ENCODE measurements at regions not wholly inside any gene's neighbourhood (a gene's known extent, or its start where the extent isn't known, plus 50 kb on each side); places are given as distances from the start of the nearest gene placed in this dataset.

- Histone ChIP-seq H4K5ac (ENCODE audit: insufficient read length, low read depth, low read length) (no peak overlapping the region), H3K23me2 (ENCODE audit: low read depth, low read length) (no peaks in the 10 kb centered on the region), H3K4ac (replicated peaks; ENCODE audit: insufficient read length, low read depth, low read length) (no peak overlapping the region), H3K14ac (ENCODE audit: insufficient read length) (no peak overlapping the region), H2AK5ac (ENCODE audit: low read depth, low read length) (no peak overlapping the region), H2BK20ac (ENCODE audit: low read length) (no peak overlapping the region), H3K18ac (ENCODE audit: extremely low read depth, low read length) (no peak overlapping the region), H3K4me1 (replicated peaks in 1 of 4; ENCODE audit: control insufficient read depth in 3 of 4, insufficient read depth in 4 of 4, low read length in 3 of 4) (no peaks in the 10 kb centered on the region), H4K91ac (replicated peaks; ENCODE audit: insufficient read length, low read length) (no peak overlapping the region), H2BK120ac (replicated peaks; ENCODE audit: low read depth, low read length) (no peak overlapping the region), H3K79me1 (ENCODE audit: low read depth, low read length) (no peaks in the 10 kb centered on the region), H3K9ac (replicated peaks in 1 of 4; ENCODE audit: extremely low read depth in 1 of 4, low read depth in 3 of 4, low read length in 3 of 4) (no peak overlapping the region), H3K36me3 (ENCODE audit: control insufficient read depth in 2 of 4, insufficient read depth in 4 of 4, low read length in 3 of 4) (no peaks in the 10 kb centered on the region), H3K23ac (ENCODE audit: insufficient read length) (no peak overlapping the region), H4K20me1 (replicated peaks in 1 of 2; ENCODE audit: control insufficient read depth in 1 of 2, insufficient read depth in 2 of 2, low read length in 2 of 2) (no peaks in the 10 kb centered on the region), H3K9me3 (ENCODE audit: insufficient read depth in 2 of 2, low read depth in 1 of 2, low read length in 1 of 2) (no peaks in the 10 kb centered on the region), H3K79me2 (ENCODE audit: control insufficient read depth in 1 of 2, insufficient read depth in 2 of 2, low read length in 2 of 2) (no peaks in the 10 kb centered on the region), H2BK5ac (ENCODE audit: low read depth, low read length) (no peak overlapping the region), H4K8ac (ENCODE audit: extremely low read depth, insufficient read depth, low read length) (no peak overlapping the region), H3K4me3 (ENCODE audit: extremely low read depth in 1 of 4, insufficient read depth in 2 of 4, low read depth in 3 of 4, low read length in 4 of 4) (no peak overlapping the region), H3K27ac (ENCODE audit: low read depth, low read length) (no peak overlapping the region), H3K56ac (replicated peaks; ENCODE audit: insufficient read length, low read depth, low read length) (no peak overlapping the region), H3K27me3 (replicated peaks in 1 of 4; ENCODE audit: control insufficient read depth in 3 of 4, extremely low read depth in 1 of 4, insufficient read depth in 3 of 4, low read length in 3 of 4) (no peaks in the 10 kb centered on the region), H3K4me2 (ENCODE audit: insufficient read depth in 1 of 2, low read depth in 2 of 2, low read length in 2 of 2) (no peak overlapping the region), H2BK15ac (ENCODE audit: low read length) (no peak overlapping the region), H2AFZ (ENCODE audit: low read length) (no peak overlapping the region), H2BK12ac (ENCODE audit: low read depth, low read length) (no peak overlapping the region)
- DNase-seq (ENCODE audit: low read depth in 1 of 2, low spot score in 2 of 2): no peak
- FAIRE-seq: no peak
- POLR2A ChIA-PET (ENCODE audit: partially characterized antibody): no interaction called here
- CTCF ChIA-PET (ENCODE audit: partially characterized antibody): interaction anchor here (0.8 to 2.5 kb wide), 11 partner anchors 10 to 546 kb away, joined by 3 to 11 read pairs (median 3); no protein-coding TSS in a partner anchor
- WGBS, 2 experiments (ENCODE audit: extremely low coverage in 1 of 2, insufficient coverage in 1 of 2, insufficient read length in 1 of 2, insufficient replicate concordance in 2 of 2, low coverage in 1 of 2, low lambda C conversion rate in 2 of 2, missing lambda C conversion rate in 1 of 2): 89% methylated on average over 6 of the region's 7 CpGs; no CpG with 5 or more reads in 1 of the 2 experiments
- TF ChIP-seq ATF2 (IDR thresholded peaks at IDR 0.05; ENCODE audit: low read length) (no peak), NANOG (IDR thresholded peaks at IDR 0.05; ENCODE audit: insufficient read depth, low read depth, low read length, poor library complexity, severe bottlenecking) (no peak), RFX5 (IDR thresholded peaks at IDR 0.05; ENCODE audit: borderline replicate concordance, low read depth, low read length) (no peak), YY1 (IDR thresholded peaks at IDR 0.05; ENCODE audit: low read depth, low read length) (no peak), PHF8 (conservative IDR thresholded peaks at IDR 0.05; ENCODE audit: low read depth, low read length) (no peak), ASH2L (IDR thresholded peaks at IDR 0.05; ENCODE audit: low read length) (no peak), CBX8 (IDR thresholded peaks at IDR 0.05; ENCODE audit: borderline replicate concordance, low read depth, low read length) (no peak), MAFK (IDR thresholded peaks at IDR 0.05; ENCODE audit: low read depth, low read length) (no peak), KDM4A (IDR thresholded peaks at IDR 0.05; ENCODE audit: low read depth, low read length, severe bottlenecking) (no peak), BCL11A (IDR thresholded peaks at IDR 0.05; ENCODE audit: low read depth in 2 of 2, low read length in 2 of 2) (no peak), TCF12 (IDR thresholded peaks at IDR 0.05; ENCODE audit: low read depth, low read length) (no peak)
These were observed 307.7 kb downstream of the TUSC7 start for GRCh38 chr3:117017135-117017894.
